ENCODE measurements at regions not wholly inside any gene's neighbourhood (a gene's known extent, or its start where the extent isn't known, plus 50 kb on each side); places are given as distances from the start of the nearest gene placed in this dataset.

DNA sequence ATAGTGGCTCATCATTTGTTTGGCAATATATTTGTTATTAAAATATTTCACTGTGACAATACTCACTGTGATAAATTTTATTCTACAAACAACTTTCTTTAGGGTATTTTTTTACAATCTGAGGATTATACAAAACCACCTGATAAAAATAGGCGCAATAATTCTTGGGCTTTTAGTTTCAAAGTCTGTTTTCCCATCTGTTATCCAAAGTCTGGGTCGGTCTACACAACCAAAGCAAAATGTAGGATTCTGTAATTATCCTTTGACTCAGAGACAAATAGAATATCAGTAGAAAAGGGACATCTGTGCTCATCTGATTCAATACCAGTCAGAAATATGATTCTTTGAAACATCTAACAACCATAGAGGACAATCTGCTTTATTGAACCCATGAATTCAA lies 271.8 kb upstream of the AMIGO2 start:
- TF ChIP-seq, protein P1, sequence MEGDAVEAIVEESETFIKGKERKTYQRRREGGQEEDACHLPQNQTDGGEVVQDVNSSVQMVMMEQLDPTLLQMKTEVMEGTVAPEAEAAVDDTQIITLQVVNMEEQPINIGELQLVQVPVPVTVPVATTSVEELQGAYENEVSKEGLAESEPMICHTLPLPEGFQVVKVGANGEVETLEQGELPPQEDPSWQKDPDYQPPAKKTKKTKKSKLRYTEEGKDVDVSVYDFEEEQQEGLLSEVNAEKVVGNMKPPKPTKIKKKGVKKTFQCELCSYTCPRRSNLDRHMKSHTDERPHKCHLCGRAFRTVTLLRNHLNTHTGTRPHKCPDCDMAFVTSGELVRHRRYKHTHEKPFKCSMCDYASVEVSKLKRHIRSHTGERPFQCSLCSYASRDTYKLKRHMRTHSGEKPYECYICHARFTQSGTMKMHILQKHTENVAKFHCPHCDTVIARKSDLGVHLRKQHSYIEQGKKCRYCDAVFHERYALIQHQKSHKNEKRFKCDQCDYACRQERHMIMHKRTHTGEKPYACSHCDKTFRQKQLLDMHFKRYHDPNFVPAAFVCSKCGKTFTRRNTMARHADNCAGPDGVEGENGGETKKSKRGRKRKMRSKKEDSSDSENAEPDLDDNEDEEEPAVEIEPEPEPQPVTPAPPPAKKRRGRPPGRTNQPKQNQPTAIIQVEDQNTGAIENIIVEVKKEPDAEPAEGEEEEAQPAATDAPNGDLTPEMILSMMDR (IDR thresholded peaks at IDR 0.05; ENCODE audit: control extremely low read depth, extremely low read depth, low read depth, missing control alignments), result no peak
- no peak for DNase-seq (ENCODE audit: extremely low spot score)
- CTCF ChIA-PET, result no interaction called here
- POLR2A ChIA-PET, result no interaction called here

DNA sequence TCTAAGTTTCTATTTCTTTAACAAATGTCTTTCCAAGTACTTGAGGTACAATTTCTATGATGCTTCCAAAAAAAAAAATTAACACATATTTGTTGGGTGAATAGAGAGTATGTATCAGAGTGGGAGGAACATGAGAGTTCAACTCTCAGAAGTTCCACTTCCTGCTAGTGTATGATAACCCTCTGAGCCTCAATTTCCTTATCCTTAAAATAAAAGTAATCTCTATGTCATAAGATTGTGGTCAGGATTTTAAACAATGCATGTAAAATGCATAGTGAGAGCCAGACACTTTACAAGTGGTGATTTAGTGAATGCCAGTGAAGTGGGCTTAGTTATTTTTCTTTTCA lies 270.3 kb upstream of the AMIGO2 start:
- no peak for DNase-seq (ENCODE audit: extremely low spot score)
- TF ChIP-seq, protein P1 (IDR thresholded peaks at IDR 0.05; ENCODE audit: control extremely low read depth, extremely low read depth, low read depth, missing control alignments), result no peak
- ChIA-PET CTCF (interaction anchor here (1.0 kb wide), 1 partner anchor 11 kb away, joined by 3 read pairs; no protein-coding TSS in a partner anchor), POLR2A (no interaction called here)

GRCh38 chr12:47349137-47350061 lies 269.6 kb upstream of the AMIGO2 start:
- no peak for DNase-seq (ENCODE audit: extremely low spot score)
- POLR2A ChIA-PET, result no interaction called here
- CTCF ChIA-PET, result interaction anchor here (1.0 kb wide), 1 partner anchor 11 kb away, joined by 3 read pairs; no protein-coding TSS in a partner anchor
- TF ChIP-seq, protein P1 (IDR thresholded peaks at IDR 0.05; ENCODE audit: control extremely low read depth, extremely low read depth, low read depth, missing control alignments), result no peak

GRCh38 chr12:47348206-47348605 lies 268.4 kb upstream of the AMIGO2 start:
- no peak for DNase-seq (ENCODE audit: extremely low spot score)
- ChIA-PET POLR2A (no interaction called here), CTCF (interaction anchor here (1.2 kb wide), 1 partner anchor 10 kb away, joined by 3 read pairs; no protein-coding TSS in a partner anchor)
- TF ChIP-seq, protein P1 (IDR thresholded peaks at IDR 0.05; ENCODE audit: control extremely low read depth, extremely low read depth, low read depth, missing control alignments), result no peak

DNA sequence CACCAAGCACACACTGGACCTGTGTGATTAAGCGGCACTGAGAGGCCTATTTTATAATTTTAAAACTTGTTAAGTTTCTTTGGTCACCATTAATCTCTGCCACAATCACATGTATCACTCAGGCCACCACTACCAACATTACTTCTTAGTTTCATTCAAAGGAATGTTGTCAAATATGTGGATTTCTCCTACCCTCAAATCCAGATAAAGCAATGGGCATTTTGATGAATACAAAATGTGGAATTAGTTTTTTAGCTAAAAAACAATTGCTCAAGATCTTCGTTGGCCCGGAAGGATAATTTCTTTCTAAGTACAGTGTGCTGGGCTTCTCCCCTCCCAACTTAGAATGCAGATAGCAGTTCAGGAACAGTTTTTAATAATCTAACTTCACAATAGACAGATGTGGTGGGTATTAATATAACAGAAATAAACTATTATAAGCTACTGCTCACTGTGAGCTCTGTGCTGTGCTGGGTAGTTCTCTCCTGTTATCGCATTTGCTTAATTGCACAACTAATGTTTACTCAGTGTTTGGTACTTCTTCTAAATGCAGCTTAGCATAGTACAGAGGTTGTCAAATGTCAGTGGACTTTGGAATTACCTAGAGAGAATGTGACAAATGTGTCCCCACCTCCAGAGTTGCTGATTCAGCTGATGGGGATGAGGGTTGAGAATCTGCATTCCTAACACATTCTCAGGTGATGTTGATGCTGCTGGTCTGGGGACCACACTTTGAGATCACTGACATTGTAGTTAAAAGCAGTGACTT lies 266.7 kb upstream of the AMIGO2 start:
- DNase-seq (ENCODE audit: extremely low spot score), result no peak
- TF ChIP-seq, protein P1 (IDR thresholded peaks at IDR 0.05; ENCODE audit: control extremely low read depth, extremely low read depth, low read depth, missing control alignments), result no peak
- CTCF ChIA-PET, result interaction anchor here (1.2 to 1.3 kb wide), 3 partner anchors 8 to 15 kb away, joined by 3 to 4 read pairs (median 3); no protein-coding TSS in a partner anchor
- POLR2A ChIA-PET, result no interaction called here

GRCh38 chr12:47343684-47344567 lies 264.2 kb upstream of the AMIGO2 start:
- DNase-seq (ENCODE audit: extremely low spot score), result no peak
- CTCF ChIA-PET, result no interaction called here
- TF ChIP-seq, protein P1 (IDR thresholded peaks at IDR 0.05; ENCODE audit: control extremely low read depth, extremely low read depth, low read depth, missing control alignments), result no peak
- POLR2A ChIA-PET, result no interaction called here
